ENCODE measurements at regions not wholly inside any gene's neighbourhood (a gene's known extent, or its start where the extent isn't known, plus 50 kb on each side); places are given as distances from the start of the nearest gene placed in this dataset.

GRCh38 chr13:50215399-50215798 is 200.2 kb downstream of the KCNRG start:
- no TSS peak for BruUV-seq (replicated peaks)
- TF ChIP-seq CTCF (conservative IDR thresholded peaks at IDR 0.05): no peak
- TF ChIP-seq EZH2 (IDR thresholded peaks at IDR 0.05; ENCODE audit: low read depth): no peak
- H3K9me3 ChIP-seq (ENCODE audit: insufficient read depth, low read depth): peaks cover 13% of the 10 kb centered on the region
- no peak overlapping the region for H3K4me2 ChIP-seq
- ChIA-PET CTCF (no interaction called here), POLR2A (ENCODE audit: unreplicated experiment) (no interaction called here)
- intact Hi-C loops (cut with micrococcal nuclease; ENCODE audit: unreplicated experiment): no loop called here
- no peaks in the 10 kb centered on the region for H3K27me3 ChIP-seq (ENCODE audit: insufficient read depth, low read depth)
- no peaks in the 10 kb centered on the region for H3K36me3 ChIP-seq (ENCODE audit: low read depth)
- no peak for DNase-seq
- H3K4me3 ChIP-seq: no peak overlapping the region
- H3F3A ChIP-seq (ENCODE audit: insufficient read depth, low read depth): no peaks in the 10 kb centered on the region
- H3K79me2 ChIP-seq (ENCODE audit: low read depth): no peaks in the 10 kb centered on the region
- H4K20me1 ChIP-seq (ENCODE audit: insufficient read depth): no peaks in the 10 kb centered on the region
- no peaks in the 10 kb centered on the region for H3K9me2 ChIP-seq (ENCODE audit: insufficient read depth)
- H3K27ac ChIP-seq: no peak overlapping the region
- no peak overlapping the region for H2AFZ ChIP-seq
- H3K4me1 ChIP-seq (replicated peaks; ENCODE audit: insufficient read depth): peaks cover 5% of the 10 kb centered on the region; the same call in 1 of the 2 replicates

GRCh38 chr13:50219743-50220142 is 204.5 kb downstream of the KCNRG start:
- Histone ChIP-seq H3K9me2 (ENCODE audit: insufficient read depth) (no peaks in the 10 kb centered on the region), H3K4me3 (no peak overlapping the region), H3K36me3 (ENCODE audit: low read depth) (no peaks in the 10 kb centered on the region), H3K27ac (no peak overlapping the region), H3F3A (ENCODE audit: insufficient read depth, low read depth) (no peaks in the 10 kb centered on the region), H3K4me2 (no peak overlapping the region), H3K4me1 (replicated peaks; ENCODE audit: insufficient read depth) (0 out of 2 replicates have a peak, but pooled peaks cover 5% of the 10 kb centered on the region), H4K20me1 (ENCODE audit: insufficient read depth) (no peaks in the 10 kb centered on the region), H3K79me2 (ENCODE audit: low read depth) (no peaks in the 10 kb centered on the region), H3K9me3 (ENCODE audit: insufficient read depth, low read depth) (peaks cover 8% of the 10 kb centered on the region), H2AFZ (no peak overlapping the region), H3K27me3 (ENCODE audit: insufficient read depth, low read depth) (no peaks in the 10 kb centered on the region)
- DNase-seq: no peak
- BruUV-seq (replicated peaks): no TSS peak
- TF ChIP-seq CTCF (conservative IDR thresholded peaks at IDR 0.05) (no peak), EZH2 (IDR thresholded peaks at IDR 0.05; ENCODE audit: low read depth) (no peak)
- ChIA-PET POLR2A (ENCODE audit: unreplicated experiment) (no interaction called here), CTCF (no interaction called here)
- intact Hi-C loops (cut with micrococcal nuclease; ENCODE audit: unreplicated experiment): no loop called here

GRCh38 chr13:50220938-50221337 is 205.7 kb downstream of the KCNRG start:
- no peaks in the 10 kb centered on the region for H3K27me3 ChIP-seq (ENCODE audit: insufficient read depth, low read depth)
- DNase-seq: no peak
- peaks cover 8% of the 10 kb centered on the region for H3K9me3 ChIP-seq (ENCODE audit: insufficient read depth, low read depth)
- no peaks in the 10 kb centered on the region for H3K9me2 ChIP-seq (ENCODE audit: insufficient read depth)
- H3F3A ChIP-seq (ENCODE audit: insufficient read depth, low read depth): no peaks in the 10 kb centered on the region
- H2AFZ ChIP-seq: no peak overlapping the region
- no peak overlapping the region for H3K27ac ChIP-seq
- intact Hi-C loops (cut with micrococcal nuclease; ENCODE audit: unreplicated experiment): no loop called here
- H3K36me3 ChIP-seq (ENCODE audit: low read depth): no peaks in the 10 kb centered on the region
- H3K79me2 ChIP-seq (ENCODE audit: low read depth): no peaks in the 10 kb centered on the region
- no peak overlapping the region for H3K4me3 ChIP-seq
- H4K20me1 ChIP-seq (ENCODE audit: insufficient read depth): no peaks in the 10 kb centered on the region
- CTCF ChIA-PET: no interaction called here
- POLR2A ChIA-PET (ENCODE audit: unreplicated experiment): no interaction called here
- H3K4me1 ChIP-seq (replicated peaks; ENCODE audit: insufficient read depth): 0 out of 2 replicates have a peak, but pooled peaks cover 5% of the 10 kb centered on the region
- no TSS peak for BruUV-seq (replicated peaks)
- no peak overlapping the region for H3K4me2 ChIP-seq
- TF ChIP-seq EZH2 (IDR thresholded peaks at IDR 0.05; ENCODE audit: low read depth) (no peak), CTCF (conservative IDR thresholded peaks at IDR 0.05) (no peak)

Measured in PC-9 (cell line).